ENCODE measurements at regions not wholly inside any gene's neighbourhood (a gene's known extent, or its start where the extent isn't known, plus 50 kb on each side); places are given as distances from the start of the nearest gene placed in this dataset.

DNA sequence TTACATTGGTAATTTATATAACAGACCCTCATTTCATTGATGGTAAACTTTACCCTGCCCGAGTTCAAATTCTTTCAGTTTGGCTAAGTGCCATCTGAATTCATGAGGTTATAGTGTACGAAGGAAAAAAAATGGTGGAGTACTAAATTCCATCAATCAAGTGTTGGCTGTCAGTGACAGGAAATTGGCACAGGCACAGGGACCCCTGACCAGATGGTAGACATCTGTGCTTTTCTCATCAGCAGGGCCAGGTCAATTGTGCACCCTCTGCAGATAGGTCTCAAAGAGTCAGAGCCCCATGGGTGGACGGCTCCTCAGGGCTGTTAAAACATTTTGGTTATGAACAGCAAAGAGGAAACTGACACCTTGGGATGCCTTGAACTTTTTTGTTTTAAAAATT lies 439.2 kb downstream of the SETBP1 start:
- Histone ChIP-seq H3K36me3 (no peaks in the 10 kb centered on the region), H3K9me3 (no peaks in the 10 kb centered on the region), H3K4me3 (no peak overlapping the region), H3K27me3 (no peaks in the 10 kb centered on the region), H3K27ac (no peak overlapping the region), H3K4me1 (no peaks in the 10 kb centered on the region)
- intact Hi-C loops (cut with DNase I) = no loop called here
- DNase-seq (no peak), ATAC-seq (no peak)
- TF ChIP-seq, protein P1, sequence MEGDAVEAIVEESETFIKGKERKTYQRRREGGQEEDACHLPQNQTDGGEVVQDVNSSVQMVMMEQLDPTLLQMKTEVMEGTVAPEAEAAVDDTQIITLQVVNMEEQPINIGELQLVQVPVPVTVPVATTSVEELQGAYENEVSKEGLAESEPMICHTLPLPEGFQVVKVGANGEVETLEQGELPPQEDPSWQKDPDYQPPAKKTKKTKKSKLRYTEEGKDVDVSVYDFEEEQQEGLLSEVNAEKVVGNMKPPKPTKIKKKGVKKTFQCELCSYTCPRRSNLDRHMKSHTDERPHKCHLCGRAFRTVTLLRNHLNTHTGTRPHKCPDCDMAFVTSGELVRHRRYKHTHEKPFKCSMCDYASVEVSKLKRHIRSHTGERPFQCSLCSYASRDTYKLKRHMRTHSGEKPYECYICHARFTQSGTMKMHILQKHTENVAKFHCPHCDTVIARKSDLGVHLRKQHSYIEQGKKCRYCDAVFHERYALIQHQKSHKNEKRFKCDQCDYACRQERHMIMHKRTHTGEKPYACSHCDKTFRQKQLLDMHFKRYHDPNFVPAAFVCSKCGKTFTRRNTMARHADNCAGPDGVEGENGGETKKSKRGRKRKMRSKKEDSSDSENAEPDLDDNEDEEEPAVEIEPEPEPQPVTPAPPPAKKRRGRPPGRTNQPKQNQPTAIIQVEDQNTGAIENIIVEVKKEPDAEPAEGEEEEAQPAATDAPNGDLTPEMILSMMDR (IDR thresholded peaks at IDR 0.05) = no peak

DNA sequence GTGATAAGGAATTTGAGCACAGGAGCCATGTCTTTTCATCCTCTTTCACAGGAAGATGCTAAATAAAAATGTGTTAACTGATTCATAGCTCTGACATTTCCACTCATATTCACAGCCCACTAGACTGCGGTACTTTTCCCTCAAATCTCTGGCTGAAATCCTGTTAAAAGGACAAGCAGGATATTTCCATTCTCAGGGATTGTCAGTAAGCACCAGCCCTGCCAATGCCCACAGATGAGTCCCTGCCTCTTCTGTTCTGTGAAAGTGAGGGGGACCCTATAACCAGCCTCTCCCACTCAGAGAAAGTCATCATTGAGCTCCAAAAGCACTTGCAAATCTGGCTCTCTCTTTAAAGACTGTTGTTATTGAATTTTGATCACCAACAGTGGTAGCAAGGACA lies 440.5 kb downstream of the SETBP1 start:
- H3K9me3 ChIP-seq = no peaks in the 10 kb centered on the region
- intact Hi-C loops (cut with DNase I) = no loop called here
- no peak overlapping the region for H3K27ac ChIP-seq
- DNase-seq = no peak
- no peak for ATAC-seq
- H3K4me3 ChIP-seq = no peak overlapping the region
- H3K4me1 ChIP-seq = no peaks in the 10 kb centered on the region
- TF ChIP-seq, protein P1 (IDR thresholded peaks at IDR 0.05) = no peak
- H3K27me3 ChIP-seq = no peaks in the 10 kb centered on the region
- H3K36me3 ChIP-seq = no peaks in the 10 kb centered on the region

DNA sequence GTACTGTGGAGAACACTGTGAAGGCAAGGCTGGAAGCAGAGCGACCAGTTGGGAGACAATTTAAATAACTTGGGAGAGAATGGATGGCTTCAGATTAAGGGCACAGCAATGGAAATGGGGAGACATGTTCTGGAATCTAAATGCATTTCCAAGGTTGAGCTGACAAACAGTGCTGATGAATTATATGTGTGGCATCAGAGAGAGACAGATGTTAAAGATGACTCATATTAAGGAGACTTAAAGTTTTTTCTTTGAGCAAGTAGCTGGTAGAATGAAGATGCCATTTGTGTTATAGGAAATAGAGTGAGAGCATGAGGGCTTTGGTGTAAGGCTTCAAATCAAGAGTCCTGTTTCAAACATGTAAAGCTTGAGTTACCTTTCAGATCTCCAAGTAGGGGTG lies 441.8 kb downstream of the SETBP1 start:
- no peak for DNase-seq
- H3K27me3 ChIP-seq = no peaks in the 10 kb centered on the region
- intact Hi-C loops (cut with DNase I) = no loop called here

DNA sequence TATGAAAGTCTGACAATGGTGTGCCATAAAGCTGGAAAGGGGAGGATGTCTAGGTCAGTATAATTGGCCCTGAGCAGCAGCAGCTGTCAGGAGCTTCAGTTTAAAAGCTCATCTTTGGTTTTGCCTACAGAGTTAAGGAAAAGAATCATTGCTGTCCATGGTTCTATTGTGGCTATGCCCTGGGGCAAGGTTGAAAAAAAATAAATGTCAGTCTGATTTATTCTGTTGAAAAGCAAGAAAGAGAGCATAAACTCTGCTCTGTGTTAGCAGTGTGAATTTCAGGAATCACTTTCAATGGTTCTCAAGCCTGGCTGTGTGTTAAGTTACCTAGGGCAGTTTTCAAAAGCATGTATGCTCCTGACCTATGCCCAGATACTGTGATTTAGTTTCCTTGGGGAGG lies 446.7 kb downstream of the SETBP1 start:
- DNase-seq (no peak), ATAC-seq (no peak)
- TF ChIP-seq, protein P1 (IDR thresholded peaks at IDR 0.05) = no peak
- Histone ChIP-seq H3K4me3 (no peak overlapping the region), H3K27ac (no peak overlapping the region), H3K9me3 (no peaks in the 10 kb centered on the region), H3K4me1 (no peaks in the 10 kb centered on the region), H3K27me3 (no peaks in the 10 kb centered on the region), H3K36me3 (no peaks in the 10 kb centered on the region)
- intact Hi-C loops (cut with DNase I) = no loop called here

More for the DNA sequence above, 441.8 kb downstream of the SETBP1 start:
- TF ChIP-seq, protein P1 (IDR thresholded peaks at IDR 0.05) = no peak
- Histone ChIP-seq H3K4me3 (no peak overlapping the region), H3K4me1 (no peaks in the 10 kb centered on the region), H3K27ac (no peak overlapping the region), H3K9me3 (no peaks in the 10 kb centered on the region), H3K36me3 (no peaks in the 10 kb centered on the region)
- no peak for ATAC-seq

DNA sequence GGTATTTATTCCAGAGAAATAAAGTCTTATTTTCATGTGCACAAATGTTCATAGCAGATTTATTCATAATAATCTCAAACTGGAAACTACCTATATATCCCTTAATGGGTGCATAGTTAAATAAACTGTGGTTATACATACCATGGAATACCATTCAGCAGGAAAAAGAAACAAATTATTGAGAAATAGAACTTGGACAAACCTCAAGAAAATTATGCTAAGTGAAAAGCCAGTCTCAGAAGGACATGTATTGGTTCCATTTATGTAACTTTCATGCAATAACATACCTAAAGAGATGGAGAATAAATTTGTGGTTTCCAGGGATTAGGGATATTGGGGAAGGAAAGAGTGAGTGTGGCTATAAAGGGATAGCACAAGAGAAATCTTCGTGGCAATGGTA lies 452.6 kb downstream of the SETBP1 start:
- Histone ChIP-seq H3K36me3 (no peaks in the 10 kb centered on the region), H3K27me3 (no peaks in the 10 kb centered on the region), H3K9me3 (no peaks in the 10 kb centered on the region), H3K4me3 (no peak overlapping the region), H3K27ac (no peak overlapping the region), H3K4me1 (no peaks in the 10 kb centered on the region)
- no peak for ATAC-seq
- DNase-seq = no peak
- intact Hi-C loops (cut with DNase I) = no loop called here
- TF ChIP-seq, protein P1 (IDR thresholded peaks at IDR 0.05) = no peak

DNA sequence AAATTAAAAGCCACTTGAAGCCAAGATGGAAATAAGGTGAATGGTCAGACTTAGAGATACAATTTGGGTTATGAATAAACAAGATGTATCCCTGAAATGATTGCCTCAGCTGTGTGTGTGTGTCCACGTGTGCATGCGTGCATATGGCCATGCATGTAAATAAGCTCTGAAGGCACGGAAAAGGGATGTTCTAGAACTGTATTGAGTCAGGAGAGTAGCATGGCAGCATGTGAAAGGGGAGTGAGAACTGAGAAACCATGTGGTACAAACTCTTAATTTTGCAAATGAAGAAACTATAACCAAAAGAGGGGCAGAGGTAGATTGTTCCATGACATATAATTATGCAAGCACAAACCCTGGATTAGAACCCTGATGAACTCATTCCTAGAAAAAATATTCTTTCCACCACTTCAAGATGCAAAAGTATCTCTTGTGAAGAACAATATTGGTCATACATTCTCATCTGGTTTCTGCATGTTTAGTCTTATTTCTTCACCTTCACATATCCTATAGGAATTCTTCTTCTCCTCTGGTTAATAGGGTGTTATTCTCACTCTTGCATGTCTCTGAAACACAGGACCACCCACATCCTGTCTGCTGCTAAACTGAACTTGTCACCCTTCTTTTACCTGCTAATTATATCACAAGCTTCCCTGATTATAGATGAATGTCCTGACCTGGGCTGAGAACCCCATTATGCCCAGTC lies 455.8 kb downstream of the SETBP1 start:
- H3K4me3 ChIP-seq = no peak overlapping the region
- H3K4me1 ChIP-seq = no peaks in the 10 kb centered on the region
- H3K36me3 ChIP-seq = no peaks in the 10 kb centered on the region
- H3K27me3 ChIP-seq = no peaks in the 10 kb centered on the region
- intact Hi-C loops (cut with DNase I) = no loop called here
- H3K27ac ChIP-seq = no peak overlapping the region
- no peak for DNase-seq
- no peak for ATAC-seq
- TF ChIP-seq, protein P1 (IDR thresholded peaks at IDR 0.05) = no peak
- H3K9me3 ChIP-seq = no peaks in the 10 kb centered on the region

Data from upper lobe of right lung (tissue), 1 donor.